ENCODE measurements at regions not wholly inside any gene's neighbourhood (a gene's known extent, or its start where the extent isn't known, plus 50 kb on each side); places are given as distances from the start of the nearest gene placed in this dataset.

GRCh38 chr10:124225467-124226270, 132.3 kb upstream of the CHST15 start:
- no peak for DNase-seq

- DNase-seq: no peak
Observed at GRCh38 chr10:124225029-124225466, 131.7 kb upstream of the CHST15 start.

GRCh38 chr10:124224331-124225028, 131.1 kb upstream of the CHST15 start:
- no peak for DNase-seq

GRCh38 chr10:124223711-124224085, 130.3 kb upstream of the CHST15 start:
- no peak for DNase-seq

GRCh38 chr10:124222988-124223710, 129.8 kb upstream of the CHST15 start:
- DNase-seq: no peak

GRCh38 chr10:124222318-124222987, 129.1 kb upstream of the CHST15 start:
- no peak for DNase-seq

GRCh38 chr10:124221356-124222317, 128.2 kb upstream of the CHST15 start:
- no peak for DNase-seq

- no peak for DNase-seq
Observed at GRCh38 chr10:124220971-124221355, 127.6 kb upstream of the CHST15 start.

- no peak for DNase-seq
Observed at GRCh38 chr10:124220547-124220946, 127.1 kb upstream of the CHST15 start.

- no peak for DNase-seq
Observed at GRCh38 chr10:124219655-124220054, 126.3 kb upstream of the CHST15 start.

- DNase-seq: no peak
Observed at GRCh38 chr10:124219062-124219461, 125.7 kb upstream of the CHST15 start.

GRCh38 chr10:124217906-124218804, 124.8 kb upstream of the CHST15 start:
- DNase-seq: no peak

GRCh38 chr10:124217031-124217430, 123.6 kb upstream of the CHST15 start:
- no peak for DNase-seq

GRCh38 chr10:124214610-124215375, 121.4 kb upstream of the CHST15 start:
- no peak for DNase-seq

- DNase-seq: no peak
Observed at GRCh38 chr10:124213899-124214510, 120.6 kb upstream of the CHST15 start.

- peak; percentile 5 for DNase-seq
Observed at GRCh38 chr10:124213471-124213870, 120.1 kb upstream of the CHST15 start.

- no peak for DNase-seq
Observed at GRCh38 chr10:124212702-124213101, 119.3 kb upstream of the CHST15 start.

- DNase-seq: no peak
Observed at GRCh38 chr10:124211921-124212320, 118.5 kb upstream of the CHST15 start.

- no peak for DNase-seq
Observed at GRCh38 chr10:124210263-124210662, 116.9 kb upstream of the CHST15 start.

GRCh38 chr10:124207391-124207790, 114.0 kb upstream of the CHST15 start:
- no peak for DNase-seq
